ENCODE measurements at regions not wholly inside any gene's neighbourhood (a gene's known extent, or its start where the extent isn't known, plus 50 kb on each side); places are given as distances from the start of the nearest gene placed in this dataset.
"Not testable (repeated sequence)": the region's sequence is repeated elsewhere in the genome, so short reads cannot be mapped to it uniquely, and the experiment has no call there.

- no peak for DNase-seq (ENCODE audit: low read depth)
Observed at GRCh38 chr5:92715946-92716520, 865.0 kb downstream of the NR2F1-AS1 start.

GRCh38 chr5:92713826-92714225, 867.2 kb downstream of the NR2F1-AS1 start:
- DNase-seq (ENCODE audit: low read depth), result no peak

GRCh38 chr5:92713335-92713743, 867.7 kb downstream of the NR2F1-AS1 start:
- DNase-seq (ENCODE audit: low read depth), result no peak

GRCh38 chr5:92711956-92712355, 869.1 kb downstream of the NR2F1-AS1 start:
- no peak for DNase-seq (ENCODE audit: low read depth)

- no peak for DNase-seq (ENCODE audit: low read depth)
Observed at GRCh38 chr5:92704590-92704989, 876.4 kb downstream of the NR2F1-AS1 start.

- DNase-seq (ENCODE audit: low read depth), result no peak
Observed at GRCh38 chr5:92703976-92704375, 877.0 kb downstream of the NR2F1-AS1 start.

GRCh38 chr5:92695123-92696003, 885.7 kb downstream of the NR2F1-AS1 start:
- no peak for DNase-seq (ENCODE audit: low read depth)

GRCh38 chr5:92694067-92694466, 887.0 kb downstream of the NR2F1-AS1 start:
- no peak for DNase-seq (ENCODE audit: low read depth)

GRCh38 chr5:92691955-92692354, 889.1 kb downstream of the NR2F1-AS1 start:
- DNase-seq (ENCODE audit: low read depth), result not testable (repeated sequence)

- DNase-seq (ENCODE audit: low read depth), result peak; percentile 9
Observed at GRCh38 chr5:92687821-92688722, 892.9 kb downstream of the NR2F1-AS1 start.

GRCh38 chr5:92678640-92679039, 902.4 kb downstream of the NR2F1-AS1 start:
- no peak for DNase-seq (ENCODE audit: low read depth)

GRCh38 chr5:92676215-92677165, 904.5 kb downstream of the NR2F1-AS1 start:
- DNase-seq (ENCODE audit: low read depth), result no peak

GRCh38 chr5:92674321-92674720, 906.7 kb downstream of the NR2F1-AS1 start:
- DNase-seq (ENCODE audit: low read depth), result no peak

GRCh38 chr5:92665506-92665905, 915.5 kb downstream of the NR2F1-AS1 start:
- DNase-seq (ENCODE audit: low read depth), result no peak

- DNase-seq (ENCODE audit: low read depth), result no peak
Observed at GRCh38 chr5:92662741-92663140, 918.3 kb downstream of the NR2F1-AS1 start.

- DNase-seq (ENCODE audit: low read depth), result no peak
Observed at GRCh38 chr5:92659246-92659645, 921.8 kb downstream of the NR2F1-AS1 start.

- not testable (repeated sequence) for DNase-seq (ENCODE audit: low read depth)
Observed at GRCh38 chr5:92654601-92655000, 926.4 kb downstream of the NR2F1-AS1 start.

- DNase-seq (ENCODE audit: low read depth), result no peak
Observed at GRCh38 chr5:92653730-92654461, 927.1 kb downstream of the NR2F1-AS1 start.

- no peak for DNase-seq (ENCODE audit: low read depth)
Observed at GRCh38 chr5:92652756-92653155, 928.3 kb downstream of the NR2F1-AS1 start.

Data from HT1080 (cell line).